ENCODE measurements at regions not wholly inside any gene's neighbourhood (a gene's known extent, or its start where the extent isn't known, plus 50 kb on each side); places are given as distances from the start of the nearest gene placed in this dataset.

GRCh38 chr2:103860016-103860415, 993.9 kb upstream of the POU3F3 start:
- ChIA-PET CTCF (no interaction called here), POLR2A (no interaction called here)
- DNase-seq (ENCODE audit: extremely low spot score), result no peak
- TF ChIP-seq CTCF (IDR thresholded peaks at IDR 0.05; ENCODE audit: control extremely low read depth, extremely low read depth, low read depth, missing control alignments), result no peak

- POLR2A ChIA-PET, result no interaction called here
- CTCF ChIA-PET, result no interaction called here
- TF ChIP-seq CTCF (IDR thresholded peaks at IDR 0.05; ENCODE audit: control extremely low read depth, extremely low read depth, low read depth, missing control alignments), result no peak
- DNase-seq (ENCODE audit: extremely low spot score), result no peak
These were observed 985.5 kb upstream of the POU3F3 start for GRCh38 chr2:103868396-103868795.

GRCh38 chr2:103873716-103874351, 980.1 kb upstream of the POU3F3 start:
- TF ChIP-seq CTCF (IDR thresholded peaks at IDR 0.05; ENCODE audit: control extremely low read depth, extremely low read depth, low read depth, missing control alignments), result no peak
- no peak for DNase-seq (ENCODE audit: extremely low spot score)
- ChIA-PET POLR2A (no interaction called here), CTCF (no interaction called here)

GRCh38 chr2:103875131-103875530, 978.8 kb upstream of the POU3F3 start:
- TF ChIP-seq CTCF (IDR thresholded peaks at IDR 0.05; ENCODE audit: control extremely low read depth, extremely low read depth, low read depth, missing control alignments), result no peak
- no peak for DNase-seq (ENCODE audit: extremely low spot score)
- ChIA-PET POLR2A (no interaction called here), CTCF (no interaction called here)

- no peak for DNase-seq (ENCODE audit: extremely low spot score)
- ChIA-PET CTCF (no interaction called here), POLR2A (no interaction called here)
- TF ChIP-seq CTCF (IDR thresholded peaks at IDR 0.05; ENCODE audit: control extremely low read depth, extremely low read depth, low read depth, missing control alignments), result no peak
These were observed 978.4 kb upstream of the POU3F3 start for GRCh38 chr2:103875531-103875930.

GRCh38 chr2:103876611-103877010, 977.3 kb upstream of the POU3F3 start:
- DNase-seq (ENCODE audit: extremely low spot score), result no peak
- TF ChIP-seq CTCF (IDR thresholded peaks at IDR 0.05; ENCODE audit: control extremely low read depth, extremely low read depth, low read depth, missing control alignments), result no peak
- POLR2A ChIA-PET, result no interaction called here
- CTCF ChIA-PET, result no interaction called here

- CTCF ChIA-PET, result no interaction called here
- POLR2A ChIA-PET, result no interaction called here
- TF ChIP-seq CTCF (IDR thresholded peaks at IDR 0.05; ENCODE audit: control extremely low read depth, extremely low read depth, low read depth, missing control alignments), result no peak
- DNase-seq (ENCODE audit: extremely low spot score), result no peak
These were observed 974.8 kb upstream of the POU3F3 start for GRCh38 chr2:103879101-103879500.
